ENCODE measurements at regions not wholly inside any gene's neighbourhood (a gene's known extent, or its start where the extent isn't known, plus 50 kb on each side); places are given as distances from the start of the nearest gene placed in this dataset.
"Not testable (repeated sequence)": the region's sequence is repeated elsewhere in the genome, so short reads cannot be mapped to it uniquely, and the experiment has no call there.

- DNase-seq (ENCODE audit: low spot score), result not testable (repeated sequence)
Observed at GRCh38 chr9:66152406-66152805, 415.5 kb downstream of the FOXD4L4 start.

GRCh38 chr9:66153021-66153725 lies 416.2 kb downstream of the FOXD4L4 start:
- peak; percentile 33 for DNase-seq (ENCODE audit: low spot score)

- DNase-seq (ENCODE audit: low spot score), result peak; percentile 0
Observed at GRCh38 chr9:66153971-66154691, 417.2 kb downstream of the FOXD4L4 start.

- DNase-seq (ENCODE audit: low spot score), result not testable (repeated sequence)
Observed at GRCh38 chr9:66182316-66182715, 445.4 kb downstream of the FOXD4L4 start.

GRCh38 chr9:66183648-66184047 lies 446.7 kb downstream of the FOXD4L4 start:
- not testable (repeated sequence) for DNase-seq (ENCODE audit: low spot score)

GRCh38 chr9:66197199-66197598 lies 460.3 kb downstream of the FOXD4L4 start:
- DNase-seq (ENCODE audit: low spot score), result not testable (repeated sequence)

GRCh38 chr9:66198421-66198820 lies 461.5 kb downstream of the FOXD4L4 start:
- DNase-seq (ENCODE audit: low spot score), result not testable (repeated sequence)

- DNase-seq (ENCODE audit: low spot score), result not testable (repeated sequence)
Observed at GRCh38 chr9:66206617-66207016, 469.7 kb downstream of the FOXD4L4 start.

GRCh38 chr9:66207914-66208313 lies 471.0 kb downstream of the FOXD4L4 start:
- not testable (repeated sequence) for DNase-seq (ENCODE audit: low spot score)

GRCh38 chr9:66244763-66245162 lies 507.8 kb downstream of the FOXD4L4 start:
- DNase-seq (ENCODE audit: low spot score), result not testable (repeated sequence)

GRCh38 chr9:66245481-66245880 lies 508.5 kb downstream of the FOXD4L4 start:
- DNase-seq (ENCODE audit: low spot score), result not testable (repeated sequence)

- DNase-seq (ENCODE audit: low spot score), result not testable (repeated sequence)
Observed at GRCh38 chr9:66257581-66257980, 520.6 kb downstream of the FOXD4L4 start.

GRCh38 chr9:66261576-66261975 lies 524.6 kb downstream of the FOXD4L4 start:
- DNase-seq (ENCODE audit: low spot score), result not testable (repeated sequence)

- DNase-seq (ENCODE audit: low spot score), result not testable (repeated sequence)
Observed at GRCh38 chr9:66263621-66264020, 526.7 kb downstream of the FOXD4L4 start.

- not testable (repeated sequence) for DNase-seq (ENCODE audit: low spot score)
Observed at GRCh38 chr9:66264786-66265185, 527.8 kb downstream of the FOXD4L4 start.

GRCh38 chr9:66266202-66266601 lies 529.3 kb downstream of the FOXD4L4 start:
- not testable (repeated sequence) for DNase-seq (ENCODE audit: low spot score)

- not testable (repeated sequence) for DNase-seq (ENCODE audit: low spot score)
Observed at GRCh38 chr9:66266856-66267430, 530.0 kb downstream of the FOXD4L4 start.

- DNase-seq (ENCODE audit: low spot score), result not testable (repeated sequence)
Observed at GRCh38 chr9:66267684-66268083, 530.7 kb downstream of the FOXD4L4 start.

- DNase-seq (ENCODE audit: low spot score), result not testable (repeated sequence)
Observed at GRCh38 chr9:66269024-66269423, 532.1 kb downstream of the FOXD4L4 start.

GRCh38 chr9:66269783-66270182 lies 532.8 kb downstream of the FOXD4L4 start:
- DNase-seq (ENCODE audit: low spot score), result not testable (repeated sequence)

- not testable (repeated sequence) for DNase-seq (ENCODE audit: low spot score)
Observed at GRCh38 chr9:66278809-66279208, 541.9 kb downstream of the FOXD4L4 start.
